Breast epithelium (tissue), 3 donors: ENCODE measurements at regions not wholly inside any gene's neighbourhood (a gene's known extent, or its start where the extent isn't known, plus 50 kb on each side); places are given as distances from the start of the nearest gene placed in this dataset.

Source experiments
- POLR2A ChIP-seq: fragments of 450-650 bp; IDR thresholded peaks from one replicate; pipeline ENCODE4 v1.6.1; 2016; ENCODE audit warnings: antibody characterized with exemption, mild to moderate bottlenecking, moderate library complexity
- POLR2AphosphoS5 ChIP-seq, 3 donors: sonication (generic); formaldehyde crosslinking; IDR thresholded peaks; one replicate each; pipeline ENCODE4 v1.6.1; 2017; ENCODE audit warnings: antibody characterized with exemption in 3 of 3
- TF ChIP-seq, protein P1 (sequence below), 3 donors: fragments of 450-650 bp; IDR thresholded peaks; one replicate each; pipeline ENCODE4 v1.5.1; 2016 to 2017; ENCODE audit warnings: antibody characterized with exemption in 3 of 3, mild to moderate bottlenecking in 3 of 3, moderate library complexity in 3 of 3

- TF ChIP-seq POLR2AphosphoS5 (IDR thresholded peaks at IDR 0.05) (no peak), POLR2A (no peak)
- TF ChIP-seq, protein P1, sequence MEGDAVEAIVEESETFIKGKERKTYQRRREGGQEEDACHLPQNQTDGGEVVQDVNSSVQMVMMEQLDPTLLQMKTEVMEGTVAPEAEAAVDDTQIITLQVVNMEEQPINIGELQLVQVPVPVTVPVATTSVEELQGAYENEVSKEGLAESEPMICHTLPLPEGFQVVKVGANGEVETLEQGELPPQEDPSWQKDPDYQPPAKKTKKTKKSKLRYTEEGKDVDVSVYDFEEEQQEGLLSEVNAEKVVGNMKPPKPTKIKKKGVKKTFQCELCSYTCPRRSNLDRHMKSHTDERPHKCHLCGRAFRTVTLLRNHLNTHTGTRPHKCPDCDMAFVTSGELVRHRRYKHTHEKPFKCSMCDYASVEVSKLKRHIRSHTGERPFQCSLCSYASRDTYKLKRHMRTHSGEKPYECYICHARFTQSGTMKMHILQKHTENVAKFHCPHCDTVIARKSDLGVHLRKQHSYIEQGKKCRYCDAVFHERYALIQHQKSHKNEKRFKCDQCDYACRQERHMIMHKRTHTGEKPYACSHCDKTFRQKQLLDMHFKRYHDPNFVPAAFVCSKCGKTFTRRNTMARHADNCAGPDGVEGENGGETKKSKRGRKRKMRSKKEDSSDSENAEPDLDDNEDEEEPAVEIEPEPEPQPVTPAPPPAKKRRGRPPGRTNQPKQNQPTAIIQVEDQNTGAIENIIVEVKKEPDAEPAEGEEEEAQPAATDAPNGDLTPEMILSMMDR (IDR thresholded peaks at IDR 0.05) = no peak
Measured at GRCh38 chr3:81161100-81161499, 600.3 kb downstream of the GBE1 start.
